ENCODE measurements at regions not wholly inside any gene's neighbourhood (a gene's known extent, or its start where the extent isn't known, plus 50 kb on each side); places are given as distances from the start of the nearest gene placed in this dataset.

GRCh38 chr3:89586256-89586655 lies 478.8 kb downstream of the EPHA3 start:
- no peaks in the 10 kb centered on the region for H3K4me1 ChIP-seq (ENCODE audit: control extremely low read depth in 1 of 4, control insufficient read depth in 4 of 4, insufficient read depth in 4 of 4, low read length in 3 of 4)
- WGBS (ENCODE audit: insufficient coverage): 100% methylated on average over 1 of the region's 2 CpGs
- ChIA-PET POLR2A (no interaction called here), CTCF (no interaction called here)
- no peak for DNase-seq
- no peaks in the 10 kb centered on the region for H3K9me3 ChIP-seq (ENCODE audit: control extremely low read depth in 1 of 5, control insufficient read depth in 4 of 5, insufficient read depth in 2 of 5, low read depth in 1 of 5, low read length in 4 of 5)
- H3K4me3 ChIP-seq (ENCODE audit: control insufficient read depth in 1 of 7, extremely low read depth in 1 of 7, insufficient read depth in 4 of 7, low read depth in 2 of 7, low read length in 6 of 7): no peak overlapping the region
- no peaks in the 10 kb centered on the region for H3K27me3 ChIP-seq (replicated peaks in 2 of 5; ENCODE audit: control insufficient read depth in 4 of 5, insufficient read depth in 5 of 5, low read length in 4 of 5)
- no peaks in the 10 kb centered on the region for H3K36me3 ChIP-seq (ENCODE audit: control insufficient read depth in 4 of 4, insufficient read depth in 4 of 4, low read length in 3 of 4)
- no peak overlapping the region for H3K27ac ChIP-seq (ENCODE audit: insufficient read depth in 1 of 2, low read depth in 1 of 2, low read length in 2 of 2, poor library complexity in 1 of 2, severe bottlenecking in 2 of 2)

GRCh38 chr3:89586676-89587075 lies 479.3 kb downstream of the EPHA3 start:
- 100% methylated on average over 1 of the region's 1 CpG for WGBS (ENCODE audit: insufficient coverage)
- DNase-seq: no peak
- H3K27me3 ChIP-seq (replicated peaks in 2 of 5; ENCODE audit: control insufficient read depth in 4 of 5, insufficient read depth in 5 of 5, low read length in 4 of 5): no peaks in the 10 kb centered on the region
- no peak overlapping the region for H3K27ac ChIP-seq (ENCODE audit: insufficient read depth in 1 of 2, low read depth in 1 of 2, low read length in 2 of 2, poor library complexity in 1 of 2, severe bottlenecking in 2 of 2)
- no peaks in the 10 kb centered on the region for H3K36me3 ChIP-seq (ENCODE audit: control insufficient read depth in 4 of 4, insufficient read depth in 4 of 4, low read length in 3 of 4)
- H3K4me3 ChIP-seq (ENCODE audit: control insufficient read depth in 1 of 7, extremely low read depth in 1 of 7, insufficient read depth in 4 of 7, low read depth in 2 of 7, low read length in 6 of 7): no peak overlapping the region
- ChIA-PET CTCF (no interaction called here), POLR2A (no interaction called here)
- H3K9me3 ChIP-seq (ENCODE audit: control extremely low read depth in 1 of 5, control insufficient read depth in 4 of 5, insufficient read depth in 2 of 5, low read depth in 1 of 5, low read length in 4 of 5): no peaks in the 10 kb centered on the region
- H3K4me1 ChIP-seq (ENCODE audit: control extremely low read depth in 1 of 4, control insufficient read depth in 4 of 4, insufficient read depth in 4 of 4, low read length in 3 of 4): no peaks in the 10 kb centered on the region

GRCh38 chr3:89606151-89606550 lies 498.7 kb downstream of the EPHA3 start:
- H3K27me3 ChIP-seq (replicated peaks in 2 of 5; ENCODE audit: control insufficient read depth in 4 of 5, insufficient read depth in 5 of 5, low read length in 4 of 5): no peaks in the 10 kb centered on the region
- no peak overlapping the region for H3K4me3 ChIP-seq (ENCODE audit: control insufficient read depth in 1 of 7, extremely low read depth in 1 of 7, insufficient read depth in 4 of 7, low read depth in 2 of 7, low read length in 6 of 7)
- H3K27ac ChIP-seq (ENCODE audit: insufficient read depth in 1 of 2, low read depth in 1 of 2, low read length in 2 of 2, poor library complexity in 1 of 2, severe bottlenecking in 2 of 2): no peak overlapping the region
- H3K4me1 ChIP-seq (ENCODE audit: control extremely low read depth in 1 of 4, control insufficient read depth in 4 of 4, insufficient read depth in 4 of 4, low read length in 3 of 4): no peaks in the 10 kb centered on the region
- WGBS (ENCODE audit: insufficient coverage): no CpG with 5 or more reads among the region's 1 CpG
- no peak for DNase-seq
- no peaks in the 10 kb centered on the region for H3K9me3 ChIP-seq (ENCODE audit: control extremely low read depth in 1 of 5, control insufficient read depth in 4 of 5, insufficient read depth in 2 of 5, low read depth in 1 of 5, low read length in 4 of 5)
- POLR2A ChIA-PET: no interaction called here
- no peaks in the 10 kb centered on the region for H3K36me3 ChIP-seq (ENCODE audit: control insufficient read depth in 4 of 4, insufficient read depth in 4 of 4, low read length in 3 of 4)
- CTCF ChIA-PET: no interaction called here

GRCh38 chr3:89612027-89612426 lies 504.6 kb downstream of the EPHA3 start:
- no peaks in the 10 kb centered on the region for H3K9me3 ChIP-seq (ENCODE audit: control extremely low read depth in 1 of 5, control insufficient read depth in 4 of 5, insufficient read depth in 2 of 5, low read depth in 1 of 5, low read length in 4 of 5)
- H3K4me1 ChIP-seq (ENCODE audit: control extremely low read depth in 1 of 4, control insufficient read depth in 4 of 4, insufficient read depth in 4 of 4, low read length in 3 of 4): no peaks in the 10 kb centered on the region
- POLR2A ChIA-PET: no interaction called here
- 100% methylated on average over 1 of the region's 1 CpG for WGBS (ENCODE audit: insufficient coverage)
- no peaks in the 10 kb centered on the region for H3K27me3 ChIP-seq (replicated peaks in 2 of 5; ENCODE audit: control insufficient read depth in 4 of 5, insufficient read depth in 5 of 5, low read length in 4 of 5)
- DNase-seq: no peak
- no peak overlapping the region for H3K27ac ChIP-seq (ENCODE audit: insufficient read depth in 1 of 2, low read depth in 1 of 2, low read length in 2 of 2, poor library complexity in 1 of 2, severe bottlenecking in 2 of 2)
- no peak overlapping the region for H3K4me3 ChIP-seq (ENCODE audit: control insufficient read depth in 1 of 7, extremely low read depth in 1 of 7, insufficient read depth in 4 of 7, low read depth in 2 of 7, low read length in 6 of 7)
- CTCF ChIA-PET: no interaction called here
- H3K36me3 ChIP-seq (ENCODE audit: control insufficient read depth in 4 of 4, insufficient read depth in 4 of 4, low read length in 3 of 4): no peaks in the 10 kb centered on the region

GRCh38 chr3:89613241-89613640 lies 505.8 kb downstream of the EPHA3 start:
- POLR2A ChIA-PET: no interaction called here
- 100% methylated on average over 1 of the region's 1 CpG for WGBS (ENCODE audit: insufficient coverage)
- H3K9me3 ChIP-seq (ENCODE audit: control extremely low read depth in 1 of 5, control insufficient read depth in 4 of 5, insufficient read depth in 2 of 5, low read depth in 1 of 5, low read length in 4 of 5): no peaks in the 10 kb centered on the region
- H3K27me3 ChIP-seq (replicated peaks in 2 of 5; ENCODE audit: control insufficient read depth in 4 of 5, insufficient read depth in 5 of 5, low read length in 4 of 5): no peaks in the 10 kb centered on the region
- no peak overlapping the region for H3K27ac ChIP-seq (ENCODE audit: insufficient read depth in 1 of 2, low read depth in 1 of 2, low read length in 2 of 2, poor library complexity in 1 of 2, severe bottlenecking in 2 of 2)
- no peak for DNase-seq
- CTCF ChIA-PET: no interaction called here
- no peak overlapping the region for H3K4me3 ChIP-seq (ENCODE audit: control insufficient read depth in 1 of 7, extremely low read depth in 1 of 7, insufficient read depth in 4 of 7, low read depth in 2 of 7, low read length in 6 of 7)
- H3K4me1 ChIP-seq (ENCODE audit: control extremely low read depth in 1 of 4, control insufficient read depth in 4 of 4, insufficient read depth in 4 of 4, low read length in 3 of 4): no peaks in the 10 kb centered on the region
- H3K36me3 ChIP-seq (ENCODE audit: control insufficient read depth in 4 of 4, insufficient read depth in 4 of 4, low read length in 3 of 4): no peaks in the 10 kb centered on the region

GRCh38 chr3:89617706-89618105 lies 510.3 kb downstream of the EPHA3 start:
- DNase-seq: no peak
- Histone ChIP-seq H3K27me3 (replicated peaks in 2 of 5; ENCODE audit: control insufficient read depth in 4 of 5, insufficient read depth in 5 of 5, low read length in 4 of 5) (no peaks in the 10 kb centered on the region), H3K4me1 (ENCODE audit: control extremely low read depth in 1 of 4, control insufficient read depth in 4 of 4, insufficient read depth in 4 of 4, low read length in 3 of 4) (no peaks in the 10 kb centered on the region), H3K36me3 (ENCODE audit: control insufficient read depth in 4 of 4, insufficient read depth in 4 of 4, low read length in 3 of 4) (no peaks in the 10 kb centered on the region), H3K27ac (ENCODE audit: insufficient read depth in 1 of 2, low read depth in 1 of 2, low read length in 2 of 2, poor library complexity in 1 of 2, severe bottlenecking in 2 of 2) (no peak overlapping the region), H3K4me3 (ENCODE audit: control insufficient read depth in 1 of 7, extremely low read depth in 1 of 7, insufficient read depth in 4 of 7, low read depth in 2 of 7, low read length in 6 of 7) (no peak overlapping the region), H3K9me3 (ENCODE audit: control extremely low read depth in 1 of 5, control insufficient read depth in 4 of 5, insufficient read depth in 2 of 5, low read depth in 1 of 5, low read length in 4 of 5) (no peaks in the 10 kb centered on the region)
- ChIA-PET POLR2A (no interaction called here), CTCF (no interaction called here)
- no CpG with 5 or more reads among the region's 1 CpG for WGBS (ENCODE audit: insufficient coverage)

- Histone ChIP-seq H3K4me3 (ENCODE audit: control insufficient read depth in 1 of 7, extremely low read depth in 1 of 7, insufficient read depth in 4 of 7, low read depth in 2 of 7, low read length in 6 of 7) (no peak overlapping the region), H3K9me3 (ENCODE audit: control extremely low read depth in 1 of 5, control insufficient read depth in 4 of 5, insufficient read depth in 2 of 5, low read depth in 1 of 5, low read length in 4 of 5) (no peaks in the 10 kb centered on the region), H3K4me1 (ENCODE audit: control extremely low read depth in 1 of 4, control insufficient read depth in 4 of 4, insufficient read depth in 4 of 4, low read length in 3 of 4) (no peaks in the 10 kb centered on the region), H3K27ac (ENCODE audit: insufficient read depth in 1 of 2, low read depth in 1 of 2, low read length in 2 of 2, poor library complexity in 1 of 2, severe bottlenecking in 2 of 2) (no peak overlapping the region), H3K36me3 (ENCODE audit: control insufficient read depth in 4 of 4, insufficient read depth in 4 of 4, low read length in 3 of 4) (no peaks in the 10 kb centered on the region), H3K27me3 (replicated peaks in 2 of 5; ENCODE audit: control insufficient read depth in 4 of 5, insufficient read depth in 5 of 5, low read length in 4 of 5) (no peaks in the 10 kb centered on the region)
- ChIA-PET POLR2A (no interaction called here), CTCF (no interaction called here)
- WGBS (ENCODE audit: insufficient coverage): no CpG with 5 or more reads among the region's 1 CpG
- DNase-seq: no peak
These were observed 511.8 kb downstream of the EPHA3 start for GRCh38 chr3:89619263-89619662.

Data from common myeloid progenitor, CD34-positive (primary cell).